ENCODE measurements at regions not wholly inside any gene's neighbourhood (a gene's known extent, or its start where the extent isn't known, plus 50 kb on each side); places are given as distances from the start of the nearest gene placed in this dataset.

- Histone ChIP-seq H3K27ac (no peak overlapping the region), H3K9ac (no peak overlapping the region), H4K20me1 (ENCODE audit: low read depth) (no peaks in the 10 kb centered on the region), H3K4me1 (no peaks in the 10 kb centered on the region), H3K27me3 (no peaks in the 10 kb centered on the region), H3K79me2 (ENCODE audit: low read depth) (no peaks in the 10 kb centered on the region), H2AFZ (replicated peaks) (no peak overlapping the region), H3F3A (ENCODE audit: low read depth) (no peaks in the 10 kb centered on the region), H3K4me3 (no peak overlapping the region), H3K36me3 (no peaks in the 10 kb centered on the region), H3K4me2 (no peak overlapping the region), H3K9me3 (ENCODE audit: low read depth) (no peaks in the 10 kb centered on the region)
- no peak for TF ChIP-seq EZH2 (IDR thresholded peaks at IDR 0.05)
- TF ChIP-seq, protein P1, sequence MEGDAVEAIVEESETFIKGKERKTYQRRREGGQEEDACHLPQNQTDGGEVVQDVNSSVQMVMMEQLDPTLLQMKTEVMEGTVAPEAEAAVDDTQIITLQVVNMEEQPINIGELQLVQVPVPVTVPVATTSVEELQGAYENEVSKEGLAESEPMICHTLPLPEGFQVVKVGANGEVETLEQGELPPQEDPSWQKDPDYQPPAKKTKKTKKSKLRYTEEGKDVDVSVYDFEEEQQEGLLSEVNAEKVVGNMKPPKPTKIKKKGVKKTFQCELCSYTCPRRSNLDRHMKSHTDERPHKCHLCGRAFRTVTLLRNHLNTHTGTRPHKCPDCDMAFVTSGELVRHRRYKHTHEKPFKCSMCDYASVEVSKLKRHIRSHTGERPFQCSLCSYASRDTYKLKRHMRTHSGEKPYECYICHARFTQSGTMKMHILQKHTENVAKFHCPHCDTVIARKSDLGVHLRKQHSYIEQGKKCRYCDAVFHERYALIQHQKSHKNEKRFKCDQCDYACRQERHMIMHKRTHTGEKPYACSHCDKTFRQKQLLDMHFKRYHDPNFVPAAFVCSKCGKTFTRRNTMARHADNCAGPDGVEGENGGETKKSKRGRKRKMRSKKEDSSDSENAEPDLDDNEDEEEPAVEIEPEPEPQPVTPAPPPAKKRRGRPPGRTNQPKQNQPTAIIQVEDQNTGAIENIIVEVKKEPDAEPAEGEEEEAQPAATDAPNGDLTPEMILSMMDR (IDR thresholded peaks at IDR 0.05) = no peak
- no peak for TF ChIP-seq EZH2phosphoT487 (IDR thresholded peaks at IDR 0.05)
- Mint-ChIP-seq H3K9me3 (no peaks in the 10 kb centered on the region), H3K36me3 (no peaks in the 10 kb centered on the region), H3K27me3 (ENCODE audit: insufficient read depth, low read depth) (no peaks in the 10 kb centered on the region), H3K27ac (no peak overlapping the region), H3K4me1 (no peaks in the 10 kb centered on the region), H3K4me3 (no peak overlapping the region)
- DNase-seq (ENCODE audit: low spot score) = no peak
Measured at GRCh38 chr12:84772281-84772680, 140.3 kb downstream of the SLC6A15 start.

- Histone ChIP-seq H3K9ac (no peak overlapping the region), H2AFZ (replicated peaks) (no peak overlapping the region), H3K4me3 (no peak overlapping the region), H3K27ac (no peak overlapping the region), H3F3A (ENCODE audit: low read depth) (no peaks in the 10 kb centered on the region), H4K20me1 (ENCODE audit: low read depth) (no peaks in the 10 kb centered on the region), H3K79me2 (ENCODE audit: low read depth) (no peaks in the 10 kb centered on the region), H3K9me3 (ENCODE audit: low read depth) (no peaks in the 10 kb centered on the region), H3K27me3 (no peaks in the 10 kb centered on the region), H3K4me2 (no peak overlapping the region), H3K36me3 (no peaks in the 10 kb centered on the region), H3K4me1 (no peaks in the 10 kb centered on the region)
- no peak overlapping the region for H3K27ac Mint-ChIP-seq
- H3K4me1 Mint-ChIP-seq = no peaks in the 10 kb centered on the region
- H3K27me3 Mint-ChIP-seq (ENCODE audit: insufficient read depth, low read depth) = no peaks in the 10 kb centered on the region
- no peak for DNase-seq (ENCODE audit: low spot score)
- no peak overlapping the region for H3K4me3 Mint-ChIP-seq
- no peaks in the 10 kb centered on the region for H3K36me3 Mint-ChIP-seq
- TF ChIP-seq EZH2 (IDR thresholded peaks at IDR 0.05) (no peak), EZH2phosphoT487 (IDR thresholded peaks at IDR 0.05) (no peak)
- TF ChIP-seq, protein P1 (IDR thresholded peaks at IDR 0.05) = no peak
- no peaks in the 10 kb centered on the region for H3K9me3 Mint-ChIP-seq
Measured at GRCh38 chr12:84767079-84767478, 145.5 kb downstream of the SLC6A15 start.

DNA sequence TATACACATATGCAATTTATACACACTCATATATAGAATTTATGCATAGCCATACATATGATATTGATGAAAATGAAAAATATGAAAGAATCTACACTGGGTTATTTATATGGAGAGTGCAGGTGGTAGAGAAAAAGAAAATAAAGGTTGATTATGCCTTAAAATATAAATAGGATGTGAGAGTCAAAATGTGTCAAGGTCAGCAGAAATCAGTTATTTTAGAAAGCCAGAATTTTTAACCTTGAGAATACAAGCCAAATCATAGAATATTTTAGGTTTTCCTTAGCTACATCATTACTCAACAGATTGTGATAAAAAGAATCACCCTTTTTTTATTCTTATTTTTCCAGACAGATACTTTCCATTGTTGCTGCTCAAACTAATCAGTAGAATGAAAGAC lies 146.2 kb downstream of the SLC6A15 start:
- Mint-ChIP-seq H3K27ac (no peak overlapping the region), H3K9me3 (no peaks in the 10 kb centered on the region), H3K27me3 (ENCODE audit: insufficient read depth, low read depth) (no peaks in the 10 kb centered on the region), H3K36me3 (no peaks in the 10 kb centered on the region), H3K4me1 (no peaks in the 10 kb centered on the region), H3K4me3 (no peak overlapping the region)
- H3K27ac ChIP-seq = no peak overlapping the region
- H3K4me2 ChIP-seq = no peak overlapping the region
- no peak overlapping the region for H3K9ac ChIP-seq
- H3F3A ChIP-seq (ENCODE audit: low read depth) = no peaks in the 10 kb centered on the region
- no peaks in the 10 kb centered on the region for H3K79me2 ChIP-seq (ENCODE audit: low read depth)
- no peaks in the 10 kb centered on the region for H3K9me3 ChIP-seq (ENCODE audit: low read depth)
- no peak for DNase-seq (ENCODE audit: low spot score)
- no peaks in the 10 kb centered on the region for H4K20me1 ChIP-seq (ENCODE audit: low read depth)
- H3K36me3 ChIP-seq = no peaks in the 10 kb centered on the region
- H3K27me3 ChIP-seq = no peaks in the 10 kb centered on the region
- TF ChIP-seq, protein P1 (IDR thresholded peaks at IDR 0.05) = no peak
- TF ChIP-seq EZH2 (IDR thresholded peaks at IDR 0.05) (no peak), EZH2phosphoT487 (IDR thresholded peaks at IDR 0.05) (no peak)
- H2AFZ ChIP-seq (replicated peaks) = no peak overlapping the region
- no peaks in the 10 kb centered on the region for H3K4me1 ChIP-seq
- H3K4me3 ChIP-seq = no peak overlapping the region

DNA sequence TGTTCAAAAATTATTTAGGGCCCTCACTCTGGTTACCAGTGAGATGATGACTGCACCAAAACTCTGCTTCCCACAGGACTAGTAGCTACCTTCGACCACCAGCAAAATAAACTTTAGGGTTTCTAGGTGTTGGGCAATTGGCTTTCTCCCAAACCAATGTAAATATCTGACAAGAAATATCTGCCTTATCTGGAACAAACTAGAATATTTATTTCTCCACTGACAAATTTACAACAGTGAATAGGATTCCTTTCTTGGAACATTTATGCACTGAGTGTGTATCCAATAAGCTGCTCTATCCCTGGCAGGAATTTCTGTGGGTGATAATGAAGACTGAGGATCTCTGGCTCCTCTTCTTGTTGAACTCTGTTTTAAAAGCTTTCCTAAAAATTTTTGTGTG lies 148.6 kb downstream of the SLC6A15 start:
- no peak overlapping the region for H2AFZ ChIP-seq (replicated peaks)
- no peaks in the 10 kb centered on the region for H3K36me3 Mint-ChIP-seq
- H3F3A ChIP-seq (ENCODE audit: low read depth) = no peaks in the 10 kb centered on the region
- no peaks in the 10 kb centered on the region for H3K27me3 Mint-ChIP-seq (ENCODE audit: insufficient read depth, low read depth)
- no peaks in the 10 kb centered on the region for H3K36me3 ChIP-seq
- H3K9me3 ChIP-seq (ENCODE audit: low read depth) = no peaks in the 10 kb centered on the region
- DNase-seq (ENCODE audit: low spot score) = no peak
- no peaks in the 10 kb centered on the region for H3K4me1 ChIP-seq
- no peak overlapping the region for H3K27ac ChIP-seq
- no peak overlapping the region for H3K27ac Mint-ChIP-seq
- H3K9ac ChIP-seq = no peak overlapping the region
- no peaks in the 10 kb centered on the region for H3K9me3 Mint-ChIP-seq
- no peaks in the 10 kb centered on the region for H3K79me2 ChIP-seq (ENCODE audit: low read depth)
- H4K20me1 ChIP-seq (ENCODE audit: low read depth) = no peaks in the 10 kb centered on the region
- H3K4me3 ChIP-seq = no peak overlapping the region
- TF ChIP-seq EZH2phosphoT487 (IDR thresholded peaks at IDR 0.05) (no peak), EZH2 (IDR thresholded peaks at IDR 0.05) (no peak)
- TF ChIP-seq, protein P1 (IDR thresholded peaks at IDR 0.05) = no peak
- no peak overlapping the region for H3K4me3 Mint-ChIP-seq
- H3K4me1 Mint-ChIP-seq = no peaks in the 10 kb centered on the region
- H3K4me2 ChIP-seq = no peak overlapping the region
- no peaks in the 10 kb centered on the region for H3K27me3 ChIP-seq

Measured in neural progenitor cell (in vitro differentiated cells).